Gastrocnemius medialis (tissue), 4 donors: ENCODE measurements at regions not wholly inside any gene's neighbourhood (a gene's known extent, or its start where the extent isn't known, plus 50 kb on each side); places are given as distances from the start of the nearest gene placed in this dataset.

Source experiments
- ATAC-seq, 2 donors: fragments of 150-250 bp; one replicate each; pipeline ENCODE4 v1.9.1; 2016
- DNase-seq, 2 donors: peaks; one replicate each; pipeline ENCODE4 v3.0.0-alpha.2; 2019
- H3K27ac ChIP-seq, 4 donors: fragments of 200-600 bp; sonication (generic); 1 replicate in 1 of 4; 2 replicates in 3 of 4; pipeline ENCODE4 v1.5.1; 2016 to 2018; ENCODE audit warnings: mild to moderate bottlenecking in 2 of 4, moderate library complexity in 1 of 4
- H3K27me3 ChIP-seq, 3 donors: fragments of 200-600 bp; sonication (generic) in 2 of 3; 1 replicate in 1 of 3; 2 replicates in 2 of 3; pipeline versions ENCODE4 v1.5.1 to v1.6.0; 2016 to 2019; ENCODE audit warnings: mild to moderate bottlenecking in 1 of 3, moderate library complexity in 1 of 3
- H3K36me3 ChIP-seq, 2 donors: fragments of 200-600 bp; sonication (generic) in 1 of 2; one replicate each; pipeline ENCODE4 v1.5.1; 2017 to 2018
- H3K4me1 ChIP-seq, 2 donors: fragments of 200-600 bp; sonication (generic) in 1 of 2; one replicate each; pipeline ENCODE4 v1.5.1; 2016 to 2017; ENCODE audit warnings: mild to moderate bottlenecking in 2 of 2
- H3K4me3 ChIP-seq, 4 donors: fragments of 200-600 bp; sonication (generic) in 3 of 4; 1 replicate in 1 of 4; 2 replicates in 3 of 4; pipeline ENCODE4 v1.5.1; 2016 to 2019; ENCODE audit warnings: mild to moderate bottlenecking in 2 of 4
- H3K9me3 ChIP-seq, 3 donors: fragments of 200-600 bp; sonication (generic) in 2 of 3; 1 replicate in 1 of 3; 2 replicates in 2 of 3; pipeline ENCODE4 v1.5.1; 2016 to 2019
- CTCF ChIP-seq, 5 experiments: fragments of 450-650 bp in 3 of 5; fragments of 200-600 bp in 2 of 5; sonication (generic) in 2 of 5; IDR thresholded peaks in 4 of 5; conservative IDR thresholded peaks in 1 of 5; 1 replicate in 4 of 5; 2 replicates in 1 of 5; pipeline ENCODE4 v1.5.1; 2016 to 2019; ENCODE audit warnings: antibody characterized with exemption in 5 of 5, mild to moderate bottlenecking in 3 of 5, moderate library complexity in 3 of 5
- POLR2A ChIP-seq, 2 donors: fragments of 450-650 bp; IDR thresholded peaks; one replicate each; pipeline ENCODE4 v1.6.1; 2017; ENCODE audit warnings: antibody characterized with exemption in 2 of 2, mild to moderate bottlenecking in 2 of 2, moderate library complexity in 2 of 2
- in situ Hi-C, 4 donors: fragments of 200-750 bp; cut with MboI; loops; one replicate each; pipeline versions ENCODE4 v1.15.0 to v1.8.0; 2017; ENCODE audit warnings: low sequenced_read_pairs in 4 of 4
- intact Hi-C: fragments of 100-400 bp; cut with DNase I; formaldehyde crosslinking; loops from one replicate; pipeline ENCODE4 v1.15.1; 2023; ENCODE audit warnings: low total_unique reads

- ATAC-seq, result no peak
- Histone ChIP-seq H3K27me3 (no peaks in the 10 kb centered on the region), H3K4me1 (no peaks in the 10 kb centered on the region), H3K36me3 (no peaks in the 10 kb centered on the region), H3K4me3 (no peak overlapping the region), H3K27ac (no peak overlapping the region), H3K9me3 (no peaks in the 10 kb centered on the region)
- in situ Hi-C loops, result no loop called here
- no peak for DNase-seq
- intact Hi-C loops, result no loop called here
- TF ChIP-seq POLR2A (IDR thresholded peaks at IDR 0.05), result no peak
- no peak for TF ChIP-seq CTCF (IDR thresholded peaks at IDR 0.05 in 4 of 5, conservative IDR thresholded peaks at IDR 0.05 in 1 of 5)
Observed at GRCh38 chr17:27944546-27945332, 51.6 kb upstream of the LYRM9 start.

- H3K27ac ChIP-seq, result no peak overlapping the region
- TF ChIP-seq POLR2A (IDR thresholded peaks at IDR 0.05) (no peak), CTCF (IDR thresholded peaks at IDR 0.05 in 4 of 5, conservative IDR thresholded peaks at IDR 0.05 in 1 of 5) (no peak)
- ATAC-seq (no peak), DNase-seq (no peak)
- no peaks in the 10 kb centered on the region for H3K4me1 ChIP-seq
- H3K4me3 ChIP-seq, result no peak overlapping the region
- in situ Hi-C loops (no loop called here), intact Hi-C loops (no loop called here)
- no peaks in the 10 kb centered on the region for H3K27me3 ChIP-seq
- H3K9me3 ChIP-seq, result no peaks in the 10 kb centered on the region
- no peaks in the 10 kb centered on the region for H3K36me3 ChIP-seq
Observed at GRCh38 chr17:27945333-27945616, 52.1 kb upstream of the LYRM9 start.

GRCh38 chr17:27945953-27946352 lies 52.8 kb upstream of the LYRM9 start:
- intact Hi-C loops (no loop called here), in situ Hi-C loops (no loop called here)
- no peak for ATAC-seq

GRCh38 chr17:27946513-27946912 lies 53.3 kb upstream of the LYRM9 start:
- no peak for TF ChIP-seq CTCF (IDR thresholded peaks at IDR 0.05 in 4 of 5, conservative IDR thresholded peaks at IDR 0.05 in 1 of 5)
- no peak for TF ChIP-seq POLR2A (IDR thresholded peaks at IDR 0.05)
- in situ Hi-C loops, result no loop called here
- H3K4me3 ChIP-seq, result no peak overlapping the region

More at GRCh38 chr17:27945953-27946352, 52.8 kb upstream of the LYRM9 start:
- Histone ChIP-seq H3K4me3 (no peak overlapping the region), H3K27me3 (no peaks in the 10 kb centered on the region), H3K27ac (no peak overlapping the region), H3K4me1 (no peaks in the 10 kb centered on the region), H3K36me3 (no peaks in the 10 kb centered on the region), H3K9me3 (no peaks in the 10 kb centered on the region)
- no peak for DNase-seq
- no peak for TF ChIP-seq POLR2A (IDR thresholded peaks at IDR 0.05)
- no peak for TF ChIP-seq CTCF (IDR thresholded peaks at IDR 0.05 in 4 of 5, conservative IDR thresholded peaks at IDR 0.05 in 1 of 5)

GRCh38 chr17:27947005-27947406 lies 53.8 kb upstream of the LYRM9 start:
- no peak for ATAC-seq
- in situ Hi-C loops, result no loop called here
- Histone ChIP-seq H3K4me3 (no peak overlapping the region), H3K27ac (no peak overlapping the region), H3K9me3 (no peaks in the 10 kb centered on the region), H3K27me3 (no peaks in the 10 kb centered on the region), H3K4me1 (no peaks in the 10 kb centered on the region), H3K36me3 (no peaks in the 10 kb centered on the region)
- DNase-seq, result no peak
- TF ChIP-seq POLR2A (IDR thresholded peaks at IDR 0.05) (no peak), CTCF (IDR thresholded peaks at IDR 0.05 in 4 of 5, conservative IDR thresholded peaks at IDR 0.05 in 1 of 5) (no peak)
- intact Hi-C loops, result no loop called here

More at GRCh38 chr17:27946513-27946912, 53.3 kb upstream of the LYRM9 start:
- no peak for DNase-seq
- intact Hi-C loops, result no loop called here
- ATAC-seq, result no peak
- H3K36me3 ChIP-seq, result no peaks in the 10 kb centered on the region
- H3K27ac ChIP-seq, result no peak overlapping the region
- H3K27me3 ChIP-seq, result no peaks in the 10 kb centered on the region
- no peaks in the 10 kb centered on the region for H3K4me1 ChIP-seq
- H3K9me3 ChIP-seq, result no peaks in the 10 kb centered on the region
